ENCODE measurements at regions not wholly inside any gene's neighbourhood (a gene's known extent, or its start where the extent isn't known, plus 50 kb on each side); places are given as distances from the start of the nearest gene placed in this dataset.

GRCh38 chr11:70854901-70855556, 397.3 kb downstream of the SHANK2 start:
- DNase-seq, result no peak

GRCh38 chr11:70857894-70858293, 394.5 kb downstream of the SHANK2 start:
- DNase-seq, result no peak

GRCh38 chr11:70859180-70859579, 393.2 kb downstream of the SHANK2 start:
- no peak for DNase-seq

- no peak for DNase-seq
Observed at GRCh38 chr11:70860888-70861287, 391.5 kb downstream of the SHANK2 start.

- no peak for DNase-seq
Observed at GRCh38 chr11:70861559-70861958, 390.8 kb downstream of the SHANK2 start.

- no peak for DNase-seq
Observed at GRCh38 chr11:70862093-70862492, 390.3 kb downstream of the SHANK2 start.

- no peak for DNase-seq
Observed at GRCh38 chr11:70863186-70863585, 389.2 kb downstream of the SHANK2 start.

- no peak for DNase-seq
Observed at GRCh38 chr11:70863993-70864392, 388.4 kb downstream of the SHANK2 start.

GRCh38 chr11:70865356-70865755, 387.0 kb downstream of the SHANK2 start:
- DNase-seq, result no peak

- DNase-seq, result no peak
Observed at GRCh38 chr11:70866834-70867233, 385.5 kb downstream of the SHANK2 start.

- DNase-seq, result no peak
Observed at GRCh38 chr11:70867281-70868047, 384.9 kb downstream of the SHANK2 start.

GRCh38 chr11:70868341-70868885, 384.0 kb downstream of the SHANK2 start:
- no peak for DNase-seq

GRCh38 chr11:70869054-70869453, 383.3 kb downstream of the SHANK2 start:
- DNase-seq, result no peak

- DNase-seq, result no peak
Observed at GRCh38 chr11:70871881-70872280, 380.5 kb downstream of the SHANK2 start.

- no peak for DNase-seq
Observed at GRCh38 chr11:70872299-70872698, 380.1 kb downstream of the SHANK2 start.

- DNase-seq, result no peak
Observed at GRCh38 chr11:70872955-70873735, 379.2 kb downstream of the SHANK2 start.

GRCh38 chr11:70873736-70874412, 378.5 kb downstream of the SHANK2 start:
- DNase-seq, result no peak

GRCh38 chr11:70876685-70877084, 375.7 kb downstream of the SHANK2 start:
- no peak for DNase-seq

- no peak for DNase-seq
Observed at GRCh38 chr11:70877151-70877550, 375.2 kb downstream of the SHANK2 start.

GRCh38 chr11:70878366-70878765, 374.0 kb downstream of the SHANK2 start:
- DNase-seq, result no peak

- no peak for DNase-seq
Observed at GRCh38 chr11:70879601-70880285, 372.6 kb downstream of the SHANK2 start.

- DNase-seq, result no peak
Observed at GRCh38 chr11:70880416-70880815, 372.0 kb downstream of the SHANK2 start.

All from fibroblast of skin of back (primary cell).